ENCODE measurements at regions not wholly inside any gene's neighbourhood (a gene's known extent, or its start where the extent isn't known, plus 50 kb on each side); places are given as distances from the start of the nearest gene placed in this dataset.
"Not testable (repeated sequence)": the region's sequence is repeated elsewhere in the genome, so short reads cannot be mapped to it uniquely, and the experiment has no call there.

GRCh38 chr1:60942896-60943638 lies 139.3 kb upstream of the NFIA start:
- no peak overlapping the region for H3K27ac ChIP-seq (ENCODE audit: low read depth, low read length)
- CTCF ChIA-PET: no interaction called here
- TF ChIP-seq CTCF (IDR thresholded peaks at IDR 0.05; ENCODE audit: low read depth, low read length): no peak
- DNase-seq (ENCODE audit: low read depth, low spot score): no peak
- POLR2A ChIA-PET: no interaction called here
- no peak overlapping the region for H3K4me3 ChIP-seq (ENCODE audit: low read depth, low read length)
- no peaks in the 10 kb centered on the region for H3K27me3 ChIP-seq (ENCODE audit: control insufficient read depth, insufficient read depth, low read length)
- H3K9me3 ChIP-seq (ENCODE audit: control insufficient read depth, insufficient read depth, low read length): no peaks in the 10 kb centered on the region

- H3K27ac ChIP-seq (ENCODE audit: low read depth, low read length): no peak overlapping the region
- no peak for TF ChIP-seq CTCF (IDR thresholded peaks at IDR 0.05; ENCODE audit: low read depth, low read length)
- H3K27me3 ChIP-seq (ENCODE audit: control insufficient read depth, insufficient read depth, low read length): no peaks in the 10 kb centered on the region
- no peak overlapping the region for H3K4me3 ChIP-seq (ENCODE audit: low read depth, low read length)
- CTCF ChIA-PET: no interaction called here
- no peak for DNase-seq (ENCODE audit: low read depth, low spot score)
- POLR2A ChIA-PET: no interaction called here
- no peaks in the 10 kb centered on the region for H3K9me3 ChIP-seq (ENCODE audit: control insufficient read depth, insufficient read depth, low read length)
These were observed 140.1 kb upstream of the NFIA start for GRCh38 chr1:60942291-60942690.

- H3K4me3 ChIP-seq (ENCODE audit: low read depth, low read length); POLR2A ChIA-PET; DNase-seq (ENCODE audit: low read depth, low spot score); H3K9me3 ChIP-seq (ENCODE audit: control insufficient read depth, insufficient read depth, low read length); H3K27me3 ChIP-seq (ENCODE audit: control insufficient read depth, insufficient read depth, low read length); H3K27ac ChIP-seq (ENCODE audit: low read depth, low read length); CTCF ChIA-PET: not testable (repeated sequence)
These were observed 141.7 kb upstream of the NFIA start for GRCh38 chr1:60940685-60941084.

GRCh38 chr1:60937720-60938119 lies 144.6 kb upstream of the NFIA start:
- no peak for DNase-seq (ENCODE audit: low read depth, low spot score)
- no peak overlapping the region for H3K4me3 ChIP-seq (ENCODE audit: low read depth, low read length)
- CTCF ChIA-PET: no interaction called here
- POLR2A ChIA-PET: no interaction called here
- no peaks in the 10 kb centered on the region for H3K27me3 ChIP-seq (ENCODE audit: control insufficient read depth, insufficient read depth, low read length)
- no peak for TF ChIP-seq CTCF (IDR thresholded peaks at IDR 0.05; ENCODE audit: low read depth, low read length)
- no peaks in the 10 kb centered on the region for H3K9me3 ChIP-seq (ENCODE audit: control insufficient read depth, insufficient read depth, low read length)
- H3K27ac ChIP-seq (ENCODE audit: low read depth, low read length): no peak overlapping the region

GRCh38 chr1:60936591-60937342 lies 145.6 kb upstream of the NFIA start:
- POLR2A ChIA-PET: no interaction called here
- Histone ChIP-seq H3K27me3 (ENCODE audit: control insufficient read depth, insufficient read depth, low read length) (no peaks in the 10 kb centered on the region), H3K9me3 (ENCODE audit: control insufficient read depth, insufficient read depth, low read length) (no peaks in the 10 kb centered on the region), H3K27ac (ENCODE audit: low read depth, low read length) (no peak overlapping the region), H3K4me3 (ENCODE audit: low read depth, low read length) (no peak overlapping the region)
- DNase-seq (ENCODE audit: low read depth, low spot score): no peak
- TF ChIP-seq CTCF (IDR thresholded peaks at IDR 0.05; ENCODE audit: low read depth, low read length): no peak
- CTCF ChIA-PET: no interaction called here
